Activated CD4-positive, alpha-beta T cell treated with anti-CD3 and anti-CD28 coated beads, Interleukin-2, amount 50 U/mL, for 16 hours (primary cell): ENCODE measurements at regions not wholly inside any gene's neighbourhood (a gene's known extent, or its start where the extent isn't known, plus 50 kb on each side); places are given as distances from the start of the nearest gene placed in this dataset.

Source experiments
- DNase-seq: peaks from one replicate; pipeline ENCODE4 v3.0.0-alpha.2; 2020

GRCh38 chr16:35404273-35404672 lies 1944.9 kb downstream of the TP53TG3F start:
- DNase-seq: no peak

DNA sequence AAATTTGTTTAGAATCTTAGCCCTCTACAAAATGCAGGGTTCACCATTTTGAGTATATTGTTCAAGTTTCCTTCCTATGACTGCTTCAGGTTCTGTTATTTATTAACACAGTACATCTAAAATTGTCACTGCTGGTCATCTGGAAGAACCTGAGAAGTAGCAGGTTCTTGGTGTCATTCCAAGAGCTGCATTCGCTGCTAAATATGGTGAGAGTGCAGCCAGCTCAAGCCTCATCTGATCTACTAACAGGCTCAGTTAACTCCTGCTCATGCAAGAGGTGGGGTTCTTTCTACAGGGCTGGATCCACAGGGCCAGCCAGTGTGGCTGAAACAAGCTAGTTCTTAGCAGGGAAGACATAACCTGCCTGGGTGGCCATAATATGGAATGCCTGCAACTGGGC lies 1946.1 kb downstream of the TP53TG3F start:
- DNase-seq: no peak

GRCh38 chr16:35409503-35409902 lies 1950.1 kb downstream of the TP53TG3F start:
- DNase-seq: no peak

GRCh38 chr16:35410438-35410837 lies 1951.0 kb downstream of the TP53TG3F start:
- DNase-seq: no peak

DNA sequence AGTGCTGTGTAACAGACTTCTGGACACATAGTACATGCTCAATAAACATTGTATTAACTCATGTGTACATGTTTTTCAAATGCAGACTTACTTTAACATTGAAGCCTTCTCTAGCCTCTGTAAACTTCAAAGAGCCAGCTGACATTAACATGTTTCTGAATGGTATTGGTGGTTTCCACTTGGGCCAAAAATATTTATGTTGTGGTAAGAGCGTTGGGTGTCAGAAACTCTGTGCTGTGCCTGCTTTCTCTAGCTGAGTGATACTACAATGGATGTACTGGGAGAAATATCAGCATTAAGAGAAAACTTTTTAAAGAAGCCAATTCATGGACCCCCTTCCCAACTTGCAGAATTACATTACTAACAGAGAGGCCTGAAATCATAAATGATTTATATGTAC lies 1951.7 kb downstream of the TP53TG3F start:
- DNase-seq: no peak

GRCh38 chr16:35414139-35414538 lies 1954.7 kb downstream of the TP53TG3F start:
- no peak for DNase-seq

GRCh38 chr16:35414563-35414962 lies 1955.2 kb downstream of the TP53TG3F start:
- no peak for DNase-seq

- no peak for DNase-seq
Observed at GRCh38 chr16:35425270-35425669, 1965.9 kb downstream of the TP53TG3F start.

- peak; percentile 18 for DNase-seq
Observed at GRCh38 chr16:35431829-35432663, 1972.6 kb downstream of the TP53TG3F start.

DNA sequence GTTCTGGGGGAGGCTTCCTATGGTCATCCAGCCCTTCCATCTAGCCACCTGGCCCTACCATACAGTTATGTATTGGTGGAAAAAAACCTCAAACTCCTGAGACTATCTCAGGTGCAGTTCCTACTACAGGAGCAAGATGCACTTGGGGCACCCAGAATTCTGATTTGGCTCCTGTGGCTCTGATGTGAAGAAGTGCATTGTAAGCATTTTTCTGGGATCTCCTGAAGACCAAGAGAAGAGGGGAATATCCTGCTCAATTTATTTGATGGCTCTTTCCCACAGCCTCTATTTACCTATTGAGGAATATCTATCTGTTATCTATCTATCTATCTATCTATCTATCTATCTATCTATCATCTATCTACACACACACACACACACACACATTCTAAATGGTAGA lies 1981.5 kb downstream of the TP53TG3F start:
- DNase-seq: no peak

DNA sequence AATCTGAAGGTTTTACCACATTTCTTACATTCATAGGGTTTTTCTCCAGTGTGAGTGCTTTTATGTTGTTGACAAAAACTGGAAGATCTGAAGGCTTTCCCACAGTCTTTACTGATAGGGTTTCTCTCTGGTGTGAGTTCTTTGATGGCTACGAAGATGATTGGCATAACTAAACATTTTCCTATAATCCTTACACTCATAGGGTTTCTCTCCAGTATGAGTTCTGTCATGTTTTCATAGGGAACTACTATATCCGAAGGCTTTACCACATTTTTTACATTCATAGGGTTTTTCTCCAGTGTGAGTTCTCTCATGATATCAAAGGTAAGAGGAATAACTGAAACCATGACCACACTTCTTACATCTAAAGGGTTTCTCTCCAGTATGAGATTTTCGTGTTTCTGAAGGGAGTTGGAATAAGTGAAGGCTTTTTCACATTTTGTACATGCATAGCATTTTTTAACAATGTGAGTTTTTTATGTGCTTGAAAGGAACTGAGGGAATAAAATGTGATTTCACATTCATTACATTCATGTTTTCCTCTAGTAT lies 1987.7 kb downstream of the TP53TG3F start:
- DNase-seq: no peak

- DNase-seq: no peak
Observed at GRCh38 chr16:35449663-35450062, 1990.3 kb downstream of the TP53TG3F start.

- no peak for DNase-seq
Observed at GRCh38 chr16:35450648-35451047, 1991.2 kb downstream of the TP53TG3F start.

GRCh38 chr16:35452471-35452870 lies 1993.1 kb downstream of the TP53TG3F start:
- DNase-seq: no peak

GRCh38 chr16:35463358-35463757 lies 2003.9 kb downstream of the TP53TG3F start:
- DNase-seq: no peak

DNA sequence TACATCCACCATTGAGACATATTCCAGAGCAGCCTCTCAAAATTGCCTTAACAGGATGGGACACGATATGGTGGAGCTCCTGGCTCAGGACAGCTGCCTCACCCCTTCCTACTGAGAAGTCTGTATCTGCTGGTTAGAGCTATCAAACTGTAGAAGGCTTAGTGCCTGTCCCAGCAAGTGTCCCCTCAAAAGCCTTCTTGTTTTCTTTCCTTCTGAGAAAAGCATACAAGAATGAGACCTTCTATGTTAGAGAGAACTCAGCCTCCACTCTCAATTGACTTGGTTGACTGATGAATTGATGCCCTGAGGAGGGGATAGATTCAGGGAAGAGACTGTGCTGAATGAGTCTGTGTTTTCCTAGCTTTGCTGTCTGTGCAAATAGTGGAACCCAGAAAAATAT lies 2020.9 kb downstream of the TP53TG3F start:
- DNase-seq: no peak

DNA sequence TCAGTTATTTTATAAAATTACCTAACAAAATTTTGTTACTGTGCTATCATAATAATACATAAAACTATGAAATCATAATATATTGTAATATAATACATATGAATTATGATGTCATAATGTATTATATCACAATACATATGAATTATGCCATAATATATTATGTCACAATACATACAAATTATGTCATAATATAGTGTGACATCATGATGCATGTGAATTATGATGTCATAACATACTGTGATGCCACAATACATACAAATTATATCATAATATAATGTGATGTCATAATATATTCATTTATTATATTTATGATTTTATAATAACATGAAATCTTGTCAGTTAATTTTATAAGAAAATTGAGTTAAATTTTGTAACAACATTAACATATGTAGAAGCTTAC lies 2021.6 kb downstream of the TP53TG3F start:
- DNase-seq: no peak

DNA sequence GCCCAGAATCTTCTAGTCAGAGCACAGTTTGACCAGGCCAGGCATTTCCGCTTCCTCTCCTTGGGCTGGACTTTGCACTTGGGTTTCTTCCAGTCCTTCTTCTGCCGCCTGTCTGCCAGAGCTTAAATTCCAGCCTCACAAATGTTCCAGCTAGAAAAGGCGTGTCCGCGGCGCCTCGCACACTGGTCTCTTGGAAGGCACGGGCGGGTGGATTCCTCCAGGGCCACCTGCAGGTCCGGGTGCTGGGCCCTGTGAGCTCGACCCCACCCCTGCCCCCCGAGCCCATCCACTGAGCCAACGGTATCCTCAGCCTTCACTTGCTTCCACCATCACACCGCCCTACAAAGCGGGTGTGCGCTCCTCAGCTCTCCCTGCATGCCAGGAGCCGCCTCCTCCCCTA lies 2026.5 kb downstream of the TP53TG3F start:
- no peak for DNase-seq

GRCh38 chr16:35492225-35492624 lies 2032.8 kb downstream of the TP53TG3F start:
- DNase-seq: no peak

DNA sequence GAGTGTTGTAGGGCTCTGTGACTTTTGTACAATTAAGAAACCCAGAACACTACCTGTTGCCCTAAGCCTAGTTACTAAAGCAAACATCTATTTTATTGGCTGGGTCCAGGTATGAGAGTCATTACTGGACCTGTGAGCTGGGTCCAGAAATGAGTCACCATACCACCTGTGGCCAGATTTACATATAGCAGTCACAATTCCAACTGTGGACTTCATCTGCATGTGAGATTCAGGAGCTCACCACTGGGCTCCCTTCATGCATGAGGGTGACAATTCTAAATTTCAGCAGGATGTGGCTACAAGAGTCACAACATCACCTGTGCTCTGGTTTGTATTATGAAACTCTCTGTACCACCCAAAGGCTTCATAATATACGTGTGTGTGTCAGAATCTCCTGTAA lies 2038.0 kb downstream of the TP53TG3F start:
- DNase-seq: no peak

DNA sequence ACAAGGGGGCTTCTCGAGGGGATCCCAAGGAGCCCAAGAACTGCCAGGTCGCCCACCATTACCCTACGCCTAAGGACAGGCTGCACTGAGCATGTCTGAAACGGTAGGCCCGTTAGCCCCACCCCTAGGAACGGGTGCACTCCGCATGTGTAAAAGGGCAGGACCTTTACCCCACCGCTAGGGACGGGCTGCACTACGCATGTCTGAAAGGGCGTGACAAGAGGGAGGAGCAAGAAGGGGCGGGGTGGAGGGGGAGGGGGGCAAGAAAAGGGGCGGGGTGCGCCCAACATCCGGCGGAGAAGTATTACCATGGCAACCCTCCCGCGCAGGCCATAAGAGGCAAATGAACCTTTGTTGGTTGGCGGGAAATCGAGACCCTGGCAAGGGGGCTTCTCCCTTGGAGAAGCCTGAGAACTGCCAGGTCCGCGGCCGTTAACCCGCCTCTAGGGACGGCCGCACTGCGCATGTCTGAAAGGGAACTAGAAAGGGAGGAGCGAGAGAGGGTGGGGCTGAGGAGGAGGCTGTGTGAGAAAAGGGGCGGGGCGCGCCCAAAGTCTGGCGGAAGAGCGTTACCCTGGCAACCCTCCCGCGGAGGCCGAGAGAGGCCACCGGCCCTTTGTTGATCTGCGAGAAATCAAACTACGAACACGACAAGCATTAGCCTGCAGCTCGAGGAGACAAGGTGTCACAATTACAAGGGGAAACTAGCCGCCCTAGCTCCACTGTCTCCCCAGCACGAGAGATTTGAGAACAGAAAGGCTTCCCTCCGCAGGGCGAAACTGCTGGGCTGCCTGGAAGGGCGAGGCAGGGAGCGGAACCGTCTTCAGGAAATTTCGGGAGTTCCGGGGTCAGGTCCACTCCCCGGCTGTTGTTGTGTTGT lies 2046.8 kb downstream of the TP53TG3F start:
- no peak for DNase-seq

DNA sequence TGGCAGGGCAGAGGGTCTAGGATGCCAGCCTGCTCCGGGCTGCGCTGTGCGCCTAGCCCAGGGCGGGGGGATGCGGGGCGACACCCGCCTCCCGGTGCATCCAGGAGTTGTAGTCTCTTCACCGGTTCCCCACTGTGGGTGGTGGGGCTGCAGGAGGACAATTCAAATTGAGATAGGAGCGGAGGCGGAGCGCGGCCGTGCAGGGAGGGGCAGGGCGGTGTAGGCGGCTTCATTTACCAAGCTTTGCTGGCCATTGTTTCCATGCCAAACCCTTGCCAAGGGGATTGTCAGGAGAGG lies 2047.4 kb downstream of the TP53TG3F start:
- DNase-seq: no peak

DNA sequence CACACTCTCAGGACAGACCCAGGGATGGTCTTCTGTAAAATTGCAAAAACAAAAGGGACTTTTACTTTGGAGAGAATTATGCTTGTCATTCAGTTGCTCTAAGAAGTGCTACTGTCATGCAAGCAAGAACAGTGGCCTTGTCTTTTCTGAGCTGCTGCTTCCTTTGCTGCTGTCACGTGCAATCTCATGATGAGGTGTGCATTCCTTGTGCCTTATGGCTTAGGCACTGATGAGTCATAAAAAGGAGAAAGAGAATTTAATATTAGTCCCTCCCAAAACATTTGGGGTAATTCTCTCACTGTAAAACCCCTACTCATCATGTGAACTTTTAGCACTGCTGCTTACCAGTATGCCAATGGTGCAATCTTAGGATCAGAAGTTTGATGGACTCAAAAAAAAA lies 2051.3 kb downstream of the TP53TG3F start:
- DNase-seq: no peak

DNA sequence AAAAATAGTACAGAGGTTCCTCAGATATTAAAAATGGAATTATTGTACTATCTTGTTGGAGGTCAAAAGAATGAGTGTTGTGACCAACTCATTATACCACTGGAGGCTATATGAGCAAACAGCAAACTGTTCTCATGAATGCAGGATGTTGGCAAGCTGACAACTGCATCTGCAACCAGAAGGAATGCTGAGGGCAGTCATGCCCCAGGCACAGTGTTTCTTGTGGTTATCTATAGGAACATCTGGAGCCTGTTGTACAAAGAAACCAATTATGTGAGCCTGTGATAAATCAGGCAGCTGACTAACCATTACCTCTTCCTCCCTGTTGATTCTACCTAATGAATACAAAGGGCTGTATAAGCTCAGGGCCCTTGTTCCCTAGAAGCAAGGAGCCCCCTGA lies 2057.1 kb downstream of the TP53TG3F start:
- no peak for DNase-seq
